SH-SY5Y (cell line): ENCODE measurements at regions not wholly inside any gene's neighbourhood (a gene's known extent, or its start where the extent isn't known, plus 50 kb on each side); places are given as distances from the start of the nearest gene placed in this dataset.

Source experiments
- GATA2 ChIP-seq: IDR thresholded peaks from 2 replicates; pipeline ENCODE4 v1.6.1; 2011; ENCODE audit warnings: mild to moderate bottlenecking, low read depth, low read length
- GATA3 ChIP-seq: IDR thresholded peaks from 2 replicates; pipeline ENCODE4 v1.6.1; 2011; ENCODE audit warnings: low read depth, mild to moderate bottlenecking, low read length, moderate library complexity

DNA sequence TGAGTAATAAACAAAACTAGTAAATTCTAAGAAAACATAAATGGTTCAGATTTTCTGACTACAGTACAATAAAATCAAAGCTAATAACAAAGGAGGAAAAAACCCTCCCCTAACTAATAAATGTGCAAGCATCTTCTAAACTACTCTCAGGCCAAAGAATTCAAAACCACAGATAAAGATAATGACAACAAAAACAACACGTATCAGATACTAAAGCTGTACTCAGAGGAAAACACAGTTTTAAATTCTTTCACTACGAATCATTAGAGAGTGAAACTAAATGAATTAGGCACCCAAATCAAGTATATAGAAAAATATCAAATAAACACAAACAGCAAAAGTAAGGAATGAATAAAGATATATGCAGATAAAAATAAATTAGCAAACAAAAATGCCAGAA is 200.9 kb downstream of the TEX36 start:
- TF ChIP-seq GATA2 (no peak), GATA3 (no peak)
